NCI-H345 treated with DMSO at 0.1 percent for 48 hours (cell line): ENCODE measurements at regions not wholly inside any gene's neighbourhood (a gene's known extent, or its start where the extent isn't known, plus 50 kb on each side); places are given as distances from the start of the nearest gene placed in this dataset.

Source experiments
- DNase-seq: peaks from one replicate; lab custom pipeline; 2025; ENCODE audit not compliant: unreplicated experiment; lab: John Stamatoyannopoulos, UW

DNA sequence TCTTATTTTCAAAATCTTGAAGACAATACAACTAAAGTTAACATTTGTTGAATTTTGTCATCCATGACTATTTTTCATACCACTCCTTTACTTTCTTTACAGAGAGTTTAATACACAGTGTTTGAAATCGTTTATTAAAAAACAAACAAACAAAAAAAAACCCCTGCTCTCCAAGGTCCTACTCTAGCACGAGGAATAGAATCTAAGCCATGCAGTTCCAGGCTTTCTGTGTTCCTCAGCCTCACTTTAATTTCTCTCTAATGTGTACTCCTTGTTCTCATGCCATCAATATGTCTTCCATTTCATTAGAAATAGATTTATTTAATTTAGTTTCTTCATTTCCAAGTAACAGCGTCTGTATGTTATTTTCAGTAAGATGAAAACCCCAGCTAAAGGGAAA, 381.2 kb upstream of the MC4R start:
- no peak for DNase-seq

DNA sequence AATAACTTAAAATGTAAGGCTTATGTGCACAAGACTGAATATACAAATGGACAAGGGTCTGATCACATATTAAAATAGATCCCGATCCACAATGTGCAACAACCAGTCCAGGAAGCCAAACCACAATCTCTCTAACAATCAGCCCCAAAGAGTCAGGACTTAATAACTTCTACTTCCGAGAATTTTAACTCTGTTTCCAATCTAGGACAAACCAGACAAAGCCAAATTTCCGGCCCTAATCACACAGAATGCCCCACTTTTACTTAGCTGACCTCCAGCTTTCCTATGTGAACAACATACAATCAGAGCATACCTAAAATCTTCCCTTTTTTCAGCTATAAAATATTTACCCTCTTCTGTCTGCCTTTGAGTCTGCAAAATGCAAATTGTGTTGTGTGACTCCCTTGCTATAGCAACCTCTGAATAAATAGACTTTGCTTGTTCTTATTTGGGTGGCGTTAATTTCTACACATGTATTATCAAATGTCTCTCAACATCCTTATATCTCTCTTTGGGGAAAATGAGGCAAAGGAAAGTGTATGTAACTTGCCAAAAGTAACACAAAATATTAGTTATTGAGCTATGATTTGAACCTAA, 381.9 kb upstream of the MC4R start:
- DNase-seq: no peak

DNA sequence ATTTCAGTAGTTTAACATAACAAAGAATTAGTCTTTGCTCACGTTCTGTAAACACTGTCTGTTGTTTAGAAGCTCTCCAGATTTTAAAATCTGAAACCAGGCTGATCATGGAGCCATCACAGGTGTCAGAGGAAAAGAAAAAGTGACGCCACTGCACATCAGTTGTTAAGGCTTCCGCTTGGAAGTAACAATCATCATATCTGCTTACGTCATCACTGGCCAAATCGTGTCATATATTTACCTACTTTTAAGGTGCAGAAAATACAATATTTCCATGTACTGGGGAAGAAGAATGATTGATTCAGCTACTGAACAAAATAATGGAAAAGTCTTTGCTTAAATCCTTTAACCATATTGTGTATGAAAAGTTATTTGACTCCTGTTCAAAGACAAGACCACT, 382.6 kb upstream of the MC4R start:
- DNase-seq: no peak

DNA sequence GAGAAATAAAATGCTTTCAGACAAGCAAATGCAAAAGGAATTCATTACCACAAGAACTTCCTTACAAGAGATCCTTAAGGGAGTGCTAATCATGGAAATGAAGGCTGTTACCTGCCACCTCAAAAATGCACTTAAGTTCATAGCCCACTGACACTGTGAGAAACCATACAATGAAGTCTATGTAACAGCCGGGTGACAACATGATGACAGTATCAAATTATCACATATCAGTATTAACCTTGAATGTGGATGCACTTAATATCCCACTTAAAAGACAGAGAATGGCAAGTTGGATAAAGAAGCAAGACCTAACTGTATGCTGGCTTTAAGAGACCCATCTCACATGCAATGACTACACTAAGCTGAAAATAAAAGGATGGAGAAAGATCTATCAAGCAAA, 403.4 kb upstream of the MC4R start:
- DNase-seq: no peak

DNA sequence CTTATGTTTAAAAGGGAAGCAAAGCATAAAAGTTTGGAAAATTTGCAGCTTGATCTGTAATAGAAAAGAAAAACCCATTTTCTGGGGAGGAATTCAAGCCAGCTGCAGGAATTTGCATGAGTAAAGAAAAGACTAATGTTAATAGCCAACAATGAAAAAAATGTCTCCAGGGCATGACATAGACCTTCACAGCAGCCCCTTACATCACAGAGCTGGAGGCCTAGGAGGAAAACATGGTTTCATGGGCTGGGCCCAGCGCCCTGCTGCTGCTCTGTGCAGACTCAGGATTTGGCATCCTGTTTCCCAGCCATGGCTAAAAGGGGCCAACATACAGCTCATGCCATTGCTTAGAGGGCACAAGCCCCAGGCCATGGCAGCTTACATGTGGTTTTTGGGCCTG, 411.6 kb upstream of the MC4R start:
- no peak for DNase-seq

DNA sequence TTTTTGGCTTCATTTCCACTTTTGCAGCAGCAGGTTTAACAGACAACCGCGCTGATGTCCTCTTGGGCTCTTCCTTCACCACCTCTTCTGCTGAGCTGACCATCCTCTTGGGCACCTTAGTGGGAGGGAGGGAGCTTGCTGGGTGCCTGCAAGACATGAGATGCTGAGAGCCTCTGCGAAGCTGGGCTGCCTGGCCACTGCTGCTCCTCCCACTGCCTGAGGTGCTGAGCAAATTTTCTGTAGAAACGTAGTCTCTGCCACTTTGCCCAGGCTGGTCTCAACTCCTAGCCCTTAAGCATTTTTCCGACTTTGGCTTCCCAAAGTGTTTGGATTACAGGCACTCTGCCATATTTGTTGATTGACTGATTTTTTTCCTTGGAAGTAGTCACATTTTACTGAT, 422.2 kb upstream of the MC4R start:
- DNase-seq: no peak

DNA sequence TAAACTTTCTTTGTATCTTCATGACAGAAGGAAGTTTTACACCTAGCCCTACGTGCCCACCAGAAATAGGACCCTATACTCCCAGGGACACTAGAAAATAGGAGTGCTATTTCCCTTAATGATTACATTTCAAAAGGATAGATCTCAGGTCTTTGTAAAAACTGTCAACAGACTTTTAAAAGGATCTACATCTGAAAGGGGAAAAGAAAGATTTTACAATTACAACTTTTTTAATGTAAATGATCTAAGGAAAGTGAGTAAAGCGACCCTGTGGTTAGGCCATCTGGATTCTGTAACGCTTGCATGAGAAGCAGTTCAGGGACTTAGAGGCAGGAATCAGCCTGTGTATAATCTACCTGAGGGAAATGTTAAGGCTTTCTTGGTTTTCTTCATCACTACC, 431.8 kb upstream of the MC4R start:
- no peak for DNase-seq

DNA sequence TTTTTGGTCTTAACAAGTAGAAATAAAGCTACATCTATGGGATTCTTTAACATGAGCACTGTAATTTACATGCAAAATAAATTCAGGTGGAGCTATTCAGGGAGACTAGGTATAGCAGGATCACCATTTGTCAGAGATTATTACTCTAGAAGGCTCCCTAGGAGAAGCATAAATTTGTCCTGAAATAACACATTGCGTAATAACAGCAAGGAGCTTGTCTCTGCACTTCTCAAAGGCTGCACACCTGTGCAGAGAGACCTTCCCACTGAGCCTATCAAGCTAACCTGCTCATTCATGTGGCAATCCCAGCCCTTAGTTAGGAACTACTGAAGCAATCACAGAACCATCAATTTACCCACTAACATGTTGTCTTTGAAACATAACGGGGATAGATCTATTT, 437.4 kb upstream of the MC4R start:
- DNase-seq: no peak

DNA sequence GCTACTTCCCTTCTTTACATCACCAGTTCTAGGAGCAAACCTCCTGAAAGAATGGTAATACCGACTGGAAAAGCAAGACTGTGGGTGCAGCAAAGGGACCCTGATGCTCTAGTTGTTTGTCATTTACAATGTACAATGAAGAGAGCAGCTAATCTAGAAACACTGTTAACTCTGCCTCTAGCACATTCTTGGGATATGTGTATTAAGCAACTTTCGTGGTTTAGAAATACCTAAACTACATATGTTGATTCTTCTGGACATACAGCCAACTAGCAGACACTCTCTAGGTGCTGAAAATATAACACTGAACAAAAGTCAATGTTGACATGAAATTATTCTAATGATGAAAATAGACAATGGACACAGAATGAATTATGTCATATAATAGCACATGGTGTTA, 440.3 kb upstream of the MC4R start:
- no peak for DNase-seq

DNA sequence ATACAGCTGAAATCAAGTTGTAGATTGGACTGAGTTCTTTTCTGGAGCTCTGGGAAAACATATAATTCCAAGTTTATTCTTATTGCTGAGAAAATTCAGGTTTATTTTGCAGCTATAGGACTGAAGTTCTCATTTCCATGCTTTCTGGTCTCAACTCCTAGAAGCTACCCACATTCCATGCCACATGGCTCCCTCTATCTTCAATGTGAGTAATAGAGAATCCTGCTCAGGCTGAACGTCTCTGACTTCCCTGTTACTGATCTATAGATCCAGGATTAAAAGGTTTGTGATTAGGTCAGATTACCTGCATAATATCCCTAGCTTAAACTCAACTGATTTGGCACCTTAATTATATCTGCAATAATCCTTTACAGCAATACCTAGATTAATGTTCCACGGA, 453.8 kb upstream of the MC4R start:
- no peak for DNase-seq

DNA sequence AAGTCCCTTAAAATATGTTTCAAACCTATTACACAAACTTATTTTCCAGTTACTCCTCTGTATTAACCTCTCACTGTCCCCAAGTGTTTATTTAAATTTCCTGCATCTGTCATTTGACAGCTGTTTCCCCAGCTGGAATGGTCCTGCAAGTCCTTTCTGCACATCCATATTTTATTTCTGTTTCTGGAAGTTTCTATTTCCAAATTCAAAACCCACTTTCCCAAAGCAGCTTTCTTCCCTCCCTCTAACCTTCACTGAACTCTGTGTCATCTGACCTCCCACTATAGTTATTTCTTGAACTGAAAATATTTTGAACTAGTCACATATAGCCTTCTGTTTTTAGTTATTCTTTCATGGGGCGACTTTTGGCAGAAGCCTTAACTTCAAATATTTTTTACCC, 459.4 kb upstream of the MC4R start:
- no peak for DNase-seq

DNA sequence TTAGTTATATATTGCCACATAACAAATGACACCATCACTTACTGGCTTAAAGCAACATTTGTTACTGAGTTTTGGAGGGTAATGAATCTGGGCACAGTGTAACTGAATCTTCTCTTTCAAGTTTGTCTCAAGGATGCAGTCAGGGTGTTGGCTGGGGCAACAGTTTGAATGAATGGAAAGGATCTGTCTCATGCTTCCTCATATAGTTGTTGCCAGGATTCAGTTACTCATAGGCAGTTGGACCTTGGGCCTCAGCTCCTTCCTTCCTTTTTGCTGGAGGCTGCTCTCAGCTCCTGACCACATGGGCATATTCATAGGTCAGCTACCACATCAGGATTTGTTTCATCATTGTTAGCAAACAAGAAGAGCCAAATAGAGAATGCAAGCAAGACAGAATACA, 466.1 kb upstream of the MC4R start:
- no peak for DNase-seq

DNA sequence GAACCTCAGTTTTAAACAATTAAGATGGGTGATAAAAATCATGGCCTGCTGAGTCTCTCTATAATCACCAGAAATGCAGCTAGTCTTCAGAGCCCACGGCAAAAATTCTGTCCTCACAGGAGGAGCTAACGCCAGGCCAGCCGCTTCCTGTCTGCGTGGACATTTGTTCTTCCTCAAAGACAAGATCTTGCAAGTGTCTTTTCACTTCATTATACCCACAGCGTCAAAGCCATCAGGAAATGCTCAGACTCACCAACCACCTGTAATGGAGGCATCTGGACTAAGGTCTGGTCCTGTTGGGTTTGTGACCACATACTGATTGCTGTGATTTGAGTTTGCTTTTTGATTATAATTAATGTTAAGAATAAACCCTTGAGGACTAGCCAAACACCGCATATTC, 473.8 kb upstream of the MC4R start:
- no peak for DNase-seq

DNA sequence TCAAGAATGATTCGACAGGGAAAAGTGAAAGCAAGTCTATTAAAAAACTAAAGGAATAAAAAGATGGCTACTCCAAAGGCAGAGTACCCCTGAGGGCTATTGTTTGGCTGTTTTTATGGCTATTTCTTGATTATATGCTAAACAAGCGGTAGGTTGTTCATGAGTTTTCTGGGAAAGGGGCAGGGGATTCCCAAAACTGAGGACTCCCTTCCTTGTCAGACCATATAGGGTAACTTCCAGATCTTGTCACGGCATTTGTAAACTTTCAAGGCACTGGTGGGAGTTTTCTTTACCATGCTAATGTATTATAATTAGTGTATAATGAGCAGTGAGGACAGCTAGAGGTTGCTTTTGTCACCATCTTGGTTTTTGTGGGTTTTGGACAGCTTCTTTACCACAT, 474.9 kb upstream of the MC4R start:
- no peak for DNase-seq

DNA sequence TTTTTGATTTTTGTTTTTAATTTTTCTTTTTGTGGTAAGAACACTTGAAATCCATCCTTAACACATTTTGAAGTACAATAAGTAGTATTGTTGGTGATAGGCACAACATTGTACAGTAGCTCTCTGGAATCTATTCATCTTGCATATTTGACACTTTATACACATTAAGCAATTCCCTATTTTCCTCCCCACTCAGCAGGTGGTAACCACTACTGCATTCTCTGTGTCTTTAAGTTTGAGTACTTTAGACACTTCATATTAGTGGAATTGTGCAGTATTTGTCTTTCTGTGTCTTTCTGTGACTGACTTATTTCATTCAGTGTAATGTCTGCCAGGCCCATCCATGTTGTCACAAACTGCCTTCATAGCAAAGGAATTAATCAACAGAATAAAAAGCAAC, 471.7 kb upstream of the CDH20 start:
- no peak for DNase-seq

DNA sequence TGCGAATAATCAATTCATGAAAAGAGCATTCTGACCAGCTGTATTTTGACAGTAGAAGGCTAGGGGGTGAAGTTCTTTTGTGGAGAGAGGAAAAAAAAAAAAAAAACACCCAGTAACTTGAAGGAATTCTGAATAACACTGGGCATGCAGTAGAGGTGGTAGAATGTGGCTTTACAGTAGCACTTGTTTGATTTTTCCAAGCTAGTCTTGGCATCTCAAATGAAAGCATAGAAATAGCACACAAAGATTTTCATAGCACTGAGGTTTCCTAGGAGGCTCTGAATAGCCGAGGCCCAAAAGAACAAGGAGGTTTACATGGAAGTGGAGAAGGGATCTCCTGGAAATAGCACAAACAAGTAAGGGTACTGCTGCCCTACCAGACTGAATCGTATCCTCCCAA, 470.2 kb upstream of the CDH20 start:
- DNase-seq: no peak

DNA sequence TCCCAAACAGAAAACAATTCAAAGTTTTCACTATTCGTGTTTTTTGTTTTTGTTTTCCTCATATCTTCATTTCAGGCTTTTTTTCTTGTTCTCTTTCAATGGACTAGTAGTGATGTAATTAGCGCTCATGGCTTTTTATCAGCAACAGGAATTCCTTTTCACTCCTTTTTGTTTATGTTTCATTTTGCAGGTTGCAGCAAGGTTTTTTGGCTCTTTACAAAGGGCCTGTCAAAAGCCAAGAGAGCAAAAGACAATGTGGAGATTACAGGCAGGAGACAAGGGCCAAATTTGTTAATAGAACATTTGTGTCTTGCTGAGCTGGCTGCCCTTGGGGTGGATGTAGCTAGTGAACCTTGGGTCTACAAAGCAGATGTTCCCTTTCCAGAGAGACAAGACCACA, 467.4 kb upstream of the CDH20 start:
- DNase-seq: no peak

DNA sequence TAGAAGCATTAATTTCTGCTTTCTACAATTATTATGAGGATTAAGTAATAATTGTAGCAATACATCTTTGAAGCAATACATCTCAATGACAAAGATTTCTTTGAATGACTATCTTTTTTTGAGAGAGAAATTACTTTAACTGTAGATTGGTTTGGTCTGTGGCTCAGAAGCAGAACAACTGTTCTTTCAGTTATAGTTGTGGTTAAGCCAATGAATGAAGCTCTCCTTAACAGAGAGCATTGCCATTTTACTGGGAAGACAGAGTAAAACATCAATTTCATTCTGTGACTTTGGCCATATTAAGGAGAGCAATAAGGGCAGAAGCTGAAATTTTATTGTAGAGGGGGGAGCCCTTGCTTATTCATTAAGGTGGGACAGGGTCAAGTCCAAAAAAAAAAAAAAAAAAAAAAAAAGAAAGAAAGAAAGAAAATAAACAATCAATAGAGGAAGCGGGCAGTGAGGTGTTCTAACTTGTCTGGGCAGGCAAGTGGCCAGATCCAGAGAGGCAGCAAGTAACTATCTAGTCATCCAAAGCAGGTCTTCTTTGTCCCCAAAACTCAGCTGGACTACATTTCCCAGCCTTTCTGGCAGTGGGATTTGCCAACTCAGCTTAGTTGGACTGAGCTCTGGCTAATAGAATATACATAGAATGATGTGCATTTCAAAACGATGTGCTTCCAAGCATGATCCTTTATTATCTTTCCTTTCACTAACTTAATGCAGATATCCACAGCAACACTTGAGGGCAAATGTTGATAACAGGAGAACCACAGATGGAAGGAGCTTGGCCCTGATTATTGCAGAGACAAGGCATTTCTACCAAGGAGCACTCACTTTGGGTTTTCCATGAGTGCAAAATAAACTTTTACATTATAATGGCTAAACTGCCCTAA, 462.7 kb upstream of the CDH20 start:
- DNase-seq: no peak

DNA sequence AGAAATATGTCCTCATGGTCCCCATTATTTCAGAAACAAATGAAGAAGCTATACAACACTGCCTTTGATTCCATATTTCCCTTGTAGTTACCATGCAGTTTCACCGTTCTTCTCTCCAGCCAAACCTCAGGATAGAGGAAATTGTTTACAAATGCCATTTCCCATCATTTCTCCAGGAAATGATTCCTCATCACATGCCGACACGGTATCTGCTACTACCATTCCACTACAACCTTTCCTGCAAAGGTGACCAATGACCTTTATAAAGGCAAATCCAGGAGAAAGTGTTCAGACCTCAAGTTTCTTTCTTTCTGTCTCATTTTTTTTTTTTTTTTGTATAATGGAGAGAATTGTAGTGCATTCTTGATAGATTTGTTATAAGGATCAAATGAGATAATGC, 460.8 kb upstream of the CDH20 start:
- DNase-seq: no peak

DNA sequence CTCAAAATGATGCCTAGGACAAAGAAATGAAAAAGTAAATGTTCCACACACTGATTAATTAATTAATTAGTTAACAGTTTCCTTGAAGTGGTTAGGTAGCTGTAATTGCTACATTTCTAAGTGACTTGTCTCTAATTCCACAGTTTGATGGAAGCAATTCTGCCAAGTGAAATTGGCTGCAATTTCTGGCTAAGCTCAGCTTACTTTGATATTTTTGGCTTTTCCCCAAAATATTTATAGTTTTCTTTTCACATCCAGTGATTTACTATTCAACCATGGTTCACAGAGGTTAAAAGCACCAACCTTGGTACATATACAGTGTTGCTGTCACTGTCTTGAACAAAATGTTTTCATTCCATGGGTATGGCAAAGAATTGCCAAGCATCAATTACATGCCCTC, 459.5 kb upstream of the CDH20 start:
- DNase-seq: no peak

DNA sequence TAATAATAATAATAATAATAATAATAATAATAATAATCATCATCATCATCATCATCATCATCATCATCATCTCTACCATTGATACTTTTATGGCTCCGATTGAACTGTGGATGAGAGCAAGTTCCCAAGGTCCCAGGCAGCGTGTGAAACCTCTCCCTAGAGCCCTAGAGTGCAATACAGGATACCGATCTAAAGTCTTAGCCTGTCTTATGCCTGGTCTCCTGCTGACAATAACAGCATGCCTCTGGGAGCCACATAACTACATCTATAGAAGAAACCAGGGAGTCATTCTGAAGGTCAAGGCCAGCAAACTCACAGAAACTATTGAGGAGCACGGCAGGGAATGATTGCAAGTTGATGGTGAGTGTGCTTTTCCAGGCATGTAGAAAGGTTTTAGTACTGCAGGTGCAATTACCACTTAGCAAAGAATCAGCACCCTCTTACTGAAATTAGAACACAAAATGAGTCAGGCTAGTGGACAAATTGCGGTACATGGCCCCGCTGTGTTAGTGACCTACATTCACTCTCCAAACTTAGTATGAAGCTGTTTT, 457.2 kb upstream of the CDH20 start:
- DNase-seq: no peak

DNA sequence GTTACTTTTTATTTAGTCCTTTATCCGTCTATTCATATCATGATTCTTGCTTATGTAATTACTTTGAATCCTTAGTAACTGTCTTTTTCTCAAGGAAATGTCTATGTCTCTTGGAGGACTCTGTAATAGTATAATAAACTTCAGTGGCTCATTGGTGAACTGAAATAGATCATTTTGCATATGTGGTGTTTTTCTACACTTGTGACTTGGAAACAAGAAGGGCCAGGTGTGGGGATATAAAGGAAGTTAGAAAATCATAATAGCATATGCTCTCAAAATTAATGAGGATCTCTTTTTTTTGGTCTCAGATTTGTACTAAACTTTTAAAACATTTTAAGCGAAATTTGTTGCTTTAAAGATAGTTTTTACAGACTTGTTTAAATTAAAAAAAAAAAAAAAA, 453.0 kb upstream of the CDH20 start:
- no peak for DNase-seq

DNA sequence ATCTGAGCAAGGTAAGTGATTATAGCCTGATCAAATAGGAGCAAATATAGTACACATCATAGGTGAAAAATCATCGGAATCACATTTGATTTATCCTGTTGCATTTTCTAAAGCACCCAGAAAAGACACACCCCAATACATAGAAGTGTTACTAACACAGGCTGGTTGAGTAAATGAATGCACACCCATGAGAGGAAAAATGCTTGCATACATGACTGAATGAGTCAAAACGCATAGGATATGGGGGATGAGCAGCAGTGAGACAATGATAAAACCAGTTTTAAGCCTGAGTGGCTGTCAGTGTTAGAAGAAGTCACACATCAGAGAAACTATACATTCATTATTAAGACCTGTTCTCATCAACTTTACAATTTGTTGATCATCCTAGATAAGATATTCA, 449.6 kb upstream of the CDH20 start:
- no peak for DNase-seq
